ENCODE measurements at regions not wholly inside any gene's neighbourhood (a gene's known extent, or its start where the extent isn't known, plus 50 kb on each side); places are given as distances from the start of the nearest gene placed in this dataset.

DNA sequence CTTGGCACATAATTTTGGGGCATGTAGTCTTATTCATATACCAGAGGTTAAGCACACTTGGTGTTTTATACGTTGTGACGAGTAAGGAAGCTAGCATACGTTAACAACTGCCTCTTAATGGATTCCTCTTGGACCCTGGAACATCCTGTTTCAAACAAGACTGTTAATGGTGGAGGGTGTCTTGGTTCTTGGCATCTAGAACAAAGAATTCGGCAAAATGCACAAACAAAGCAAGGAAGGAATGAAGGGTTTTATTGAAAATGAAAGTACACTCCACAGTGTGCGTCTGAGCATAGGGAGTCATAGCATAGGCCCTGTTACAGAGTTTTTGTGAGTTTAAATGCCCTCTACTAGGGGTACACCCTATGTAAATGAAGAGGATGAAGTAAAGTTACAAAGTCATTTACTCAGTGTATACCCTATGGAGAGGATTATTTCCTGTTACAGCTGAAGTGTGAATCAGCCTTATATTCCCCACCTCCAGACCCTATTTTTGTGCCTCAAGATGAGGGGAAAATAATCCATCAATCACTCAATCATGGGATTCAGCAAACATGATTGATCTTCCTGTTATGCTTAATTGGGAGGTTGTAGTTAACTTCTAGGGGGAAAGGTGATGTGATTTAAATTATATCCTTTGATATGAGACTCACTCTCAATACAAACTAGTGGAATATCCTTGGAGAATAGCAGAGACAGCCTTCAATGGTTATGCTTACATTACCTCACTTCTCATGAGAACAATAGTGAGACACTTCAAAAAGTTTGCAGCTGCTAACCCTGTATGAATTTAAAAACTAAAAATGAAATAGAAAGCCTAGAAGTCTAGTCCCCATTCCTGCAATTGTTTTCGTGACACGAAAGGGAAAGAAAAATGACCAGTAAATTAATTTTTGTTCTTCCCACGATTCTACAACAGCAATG, 84.9 kb upstream of the MYO10 start:
- TF ChIP-seq, protein P1, sequence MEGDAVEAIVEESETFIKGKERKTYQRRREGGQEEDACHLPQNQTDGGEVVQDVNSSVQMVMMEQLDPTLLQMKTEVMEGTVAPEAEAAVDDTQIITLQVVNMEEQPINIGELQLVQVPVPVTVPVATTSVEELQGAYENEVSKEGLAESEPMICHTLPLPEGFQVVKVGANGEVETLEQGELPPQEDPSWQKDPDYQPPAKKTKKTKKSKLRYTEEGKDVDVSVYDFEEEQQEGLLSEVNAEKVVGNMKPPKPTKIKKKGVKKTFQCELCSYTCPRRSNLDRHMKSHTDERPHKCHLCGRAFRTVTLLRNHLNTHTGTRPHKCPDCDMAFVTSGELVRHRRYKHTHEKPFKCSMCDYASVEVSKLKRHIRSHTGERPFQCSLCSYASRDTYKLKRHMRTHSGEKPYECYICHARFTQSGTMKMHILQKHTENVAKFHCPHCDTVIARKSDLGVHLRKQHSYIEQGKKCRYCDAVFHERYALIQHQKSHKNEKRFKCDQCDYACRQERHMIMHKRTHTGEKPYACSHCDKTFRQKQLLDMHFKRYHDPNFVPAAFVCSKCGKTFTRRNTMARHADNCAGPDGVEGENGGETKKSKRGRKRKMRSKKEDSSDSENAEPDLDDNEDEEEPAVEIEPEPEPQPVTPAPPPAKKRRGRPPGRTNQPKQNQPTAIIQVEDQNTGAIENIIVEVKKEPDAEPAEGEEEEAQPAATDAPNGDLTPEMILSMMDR (IDR thresholded peaks at IDR 0.05; ENCODE audit: low read length), result no peak
- no peak for TF ChIP-seq EZH2 (optimal IDR thresholded peaks at IDR 0.05; ENCODE audit: low read depth, low read length)
- TF ChIP-seq EZH2phosphoT487 (IDR thresholded peaks at IDR 0.05; ENCODE audit: low read length), result no peak
